ENCODE measurements at regions not wholly inside any gene's neighbourhood (a gene's known extent, or its start where the extent isn't known, plus 50 kb on each side); places are given as distances from the start of the nearest gene placed in this dataset.

DNA sequence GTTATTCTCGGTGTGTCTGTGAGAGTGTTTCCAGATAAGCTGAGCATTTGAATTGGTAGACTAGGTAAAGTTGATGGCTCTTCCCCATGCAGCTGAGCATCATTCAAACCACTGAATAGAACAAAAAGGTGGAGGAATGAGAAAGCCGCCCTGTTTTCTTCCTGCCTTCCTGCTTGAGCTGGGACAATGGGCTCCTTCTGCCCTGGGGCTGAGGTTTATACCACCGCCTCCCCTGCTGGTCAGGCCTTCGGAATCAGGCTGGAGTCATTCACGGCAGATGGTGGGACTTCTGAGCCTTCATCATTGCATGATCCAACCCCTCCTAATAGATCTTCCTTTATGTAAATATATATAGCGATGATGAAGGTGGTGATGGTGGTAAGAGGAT, 124.9 kb downstream of the ANKRD60 start:
- no peaks in the 10 kb centered on the region for H3K4me1 ChIP-seq
- peaks cover 0 to 14% (median 2%) of the 10 kb centered on the region in 7 donors for H3K27me3 ChIP-seq
- ATAC-seq (no peak), DNase-seq (no peak)
- no peak for TF ChIP-seq CTCF (IDR thresholded peaks at IDR 0.05)
- H3K36me3 ChIP-seq = no peaks in the 10 kb centered on the region
- peaks cover 0 to 5% (median 0%) of the 10 kb centered on the region in 11 donors for H3K9me3 ChIP-seq
- intact Hi-C loops (cut with DNase I) = no loop called here
- H3K27ac ChIP-seq = no peak overlapping the region
- no peak overlapping the region for H3K4me3 ChIP-seq
- 87 to 92% methylated on average over 6 of the region's 6 CpGs for WGBS, 2 donors

- no peaks in the 10 kb centered on the region for H3K4me1 ChIP-seq
- intact Hi-C loops (cut with DNase I) = no loop called here
- TF ChIP-seq CTCF (IDR thresholded peaks at IDR 0.05) = no peak
- no peak overlapping the region for H3K27ac ChIP-seq
- peaks cover 0 to 14% (median 4%) of the 10 kb centered on the region in 7 donors for H3K27me3 ChIP-seq
- ATAC-seq = no peak
- 69 to 73% methylated on average over 7 of the region's 7 CpGs for WGBS, 2 donors
- no peak overlapping the region for H3K4me3 ChIP-seq
- no peaks in the 10 kb centered on the region for H3K36me3 ChIP-seq
- H3K9me3 ChIP-seq = peaks cover 0 to 5% (median 0%) of the 10 kb centered on the region in 11 donors
- DNase-seq = no peak
Measured at GRCh38 chr20:58102744-58103516, 125.5 kb downstream of the ANKRD60 start.

- Histone ChIP-seq H3K9me3 (peaks cover 0 to 5% (median 0%) of the 10 kb centered on the region in 11 donors), H3K4me3 (no peak overlapping the region), H3K27me3 (peaks cover 0 to 14% (median 4%) of the 10 kb centered on the region in 7 donors), H3K4me1 (no peaks in the 10 kb centered on the region), H3K27ac (no peak overlapping the region), H3K36me3 (no peaks in the 10 kb centered on the region)
- DNase-seq (no peak), ATAC-seq (no peak)
- WGBS, 2 donors = 56 to 77% methylated on average over 4 of the region's 4 CpGs
- intact Hi-C loops (cut with DNase I) = no loop called here
- TF ChIP-seq CTCF (IDR thresholded peaks at IDR 0.05) = no peak
Measured at GRCh38 chr20:58102261-58102660, 126.2 kb downstream of the ANKRD60 start.

- H3K27ac ChIP-seq = no peak overlapping the region
- TF ChIP-seq CTCF (IDR thresholded peaks at IDR 0.05) = no peak
- H3K27me3 ChIP-seq = peaks cover 0 to 15% (median 4%) of the 10 kb centered on the region in 7 donors
- intact Hi-C loops (cut with DNase I) = no loop called here
- ATAC-seq (no peak), DNase-seq (no peak)
- H3K4me1 ChIP-seq = no peaks in the 10 kb centered on the region
- no peak overlapping the region for H3K4me3 ChIP-seq
- peaks cover 0 to 5% (median 0%) of the 10 kb centered on the region in 11 donors for H3K9me3 ChIP-seq
- WGBS, 2 donors = 93 to 95% methylated on average over 7 of the region's 7 CpGs
- no peaks in the 10 kb centered on the region for H3K36me3 ChIP-seq
Measured at GRCh38 chr20:58100731-58101356, 127.6 kb downstream of the ANKRD60 start.

Data from heart right ventricle (tissue), 16 donors.